Omental fat pad (tissue), 3 donors: ENCODE measurements at regions not wholly inside any gene's neighbourhood (a gene's known extent, or its start where the extent isn't known, plus 50 kb on each side); places are given as distances from the start of the nearest gene placed in this dataset.

Experiments
- ATAC-seq: fragments of 150-250 bp; one replicate; pipeline ENCODE4 v1.9.1; 2016; ENCODE audit warnings: mild to moderate bottlenecking, moderate library complexity; ENCODE audit not compliant: low FRiP score
- DNase-seq: peaks from one replicate; pipeline ENCODE4 v3.0.0-alpha.2; 2019; ENCODE audit warnings: low spot score
- CTCF ChIP-seq, 3 donors: fragments of 450-650 bp; IDR thresholded peaks; one replicate each; pipeline ENCODE4 v1.5.1; 2016 to 2017; ENCODE audit warnings: antibody characterized with exemption in 3 of 3, mild to moderate bottlenecking in 3 of 3, moderate library complexity in 2 of 3

GRCh38 chr2:217433522-217433921 is 569.3 kb downstream of the TNS1 start:
- no peak for ATAC-seq
- no peak for DNase-seq
- TF ChIP-seq CTCF (IDR thresholded peaks at IDR 0.05), result no peak

- TF ChIP-seq CTCF (IDR thresholded peaks at IDR 0.05), result no peak
- ATAC-seq (no peak), DNase-seq (no peak)
Observed at GRCh38 chr2:217431577-217432269, 571.1 kb downstream of the TNS1 start.

- peak; percentile 30 for ATAC-seq
- no peak for TF ChIP-seq CTCF (IDR thresholded peaks at IDR 0.05)
- no peak for DNase-seq
Observed at GRCh38 chr2:217430916-217431576, 571.2 kb upstream of the TNP1 start.

GRCh38 chr2:217429981-217430500 is 570.2 kb upstream of the TNP1 start:
- ATAC-seq, result no peak
- DNase-seq, result no peak

GRCh38 chr2:217421834-217422233 is 562.0 kb upstream of the TNP1 start:
- no peak for ATAC-seq
- TF ChIP-seq CTCF (IDR thresholded peaks at IDR 0.05), result no peak
- no peak for DNase-seq

More at GRCh38 chr2:217429981-217430500, 570.2 kb upstream of the TNP1 start:
- no peak for TF ChIP-seq CTCF (IDR thresholded peaks at IDR 0.05)

- DNase-seq, result no peak
- ATAC-seq, result no peak
- TF ChIP-seq CTCF (IDR thresholded peaks at IDR 0.05), result no peak
Observed at GRCh38 chr2:217420854-217421253, 561.0 kb upstream of the TNP1 start.
